Right cardiac atrium (tissue), 5 donors: ENCODE measurements at regions not wholly inside any gene's neighbourhood (a gene's known extent, or its start where the extent isn't known, plus 50 kb on each side); places are given as distances from the start of the nearest gene placed in this dataset.

Experiments used
- ATAC-seq, 2 donors: fragments of 200-7000 bp; cut with Tn5 transposase; one replicate each; pipeline versions ENCODE4 v1.8.0 to v1.9.1; 2020; ENCODE audit warnings: moderate library complexity in 2 of 2, mild to moderate bottlenecking in 1 of 2
- DNase-seq, 3 donors: peaks; one replicate each; pipeline ENCODE4 v3.0.0-alpha.2; 2020
- H3K27ac ChIP-seq: one replicate; pipeline ENCODE4 v1.5.1; 2013; ENCODE audit warnings: mild to moderate bottlenecking, low read length, control low read depth, moderate library complexity
- H3K27me3 ChIP-seq: one replicate; pipeline ENCODE4 v1.6.1; 2013; ENCODE audit not compliant: control insufficient read depth, insufficient read depth
- H3K4me1 ChIP-seq: one replicate; pipeline ENCODE4 v1.6.1; 2013; ENCODE audit warnings: low read length; ENCODE audit not compliant: control insufficient read depth, insufficient read depth
- H3K4me3 ChIP-seq: one replicate; pipeline ENCODE4 v1.5.1; 2013; ENCODE audit warnings: low read length, control low read depth
- H3K9me3 ChIP-seq: one replicate; pipeline ENCODE4 v1.6.1; 2013; ENCODE audit warnings: low read length; ENCODE audit not compliant: control insufficient read depth
- WGBS: extraction: QIAGEN DNeasy Blood & Tissue Kit; methylation state at CpG from one replicate; pipeline ENCODE4 v1.1.7; 2013; 5-methylcytosine and 5-hydroxymethylcytosine counted together
- intact Hi-C, 4 donors: fragments of 100-400 bp; cut with DNase I; formaldehyde crosslinking; loops; one replicate each; pipeline versions ENCODE4 v1.11.0 to v1.14.0; 2022 to 2023
- donor health status: healthy with polysubstance abuse.
- donor health status: DM: no; HTN: yes; CAD: no.
- donor health status: DM: no; HTN: no; CAD: no.
- donor health status: DM: no; HTN: yes; CAD: no; lungs with severe emphysema.
- donor health status: DM: yes; HTN: yes; CAD: no.

- Histone ChIP-seq H3K4me3 (no peak overlapping the region), H3K4me1 (no peaks in the 10 kb centered on the region), H3K9me3 (no peaks in the 10 kb centered on the region), H3K27me3 (no peaks in the 10 kb centered on the region), H3K27ac (no peak overlapping the region)
- 71% methylated on average over 12 of the region's 12 CpGs for WGBS
- intact Hi-C loops, result no loop called here
- no peak for ATAC-seq
- no peak for DNase-seq
Observed at GRCh38 chr2:72040629-72041571, 106.8 kb downstream of the CYP26B1 start.

GRCh38 chr2:72038524-72038923, 109.1 kb downstream of the CYP26B1 start:
- Histone ChIP-seq H3K4me1 (no peaks in the 10 kb centered on the region), H3K4me3 (no peak overlapping the region), H3K27me3 (no peaks in the 10 kb centered on the region), H3K9me3 (no peaks in the 10 kb centered on the region), H3K27ac (no peak overlapping the region)
- no peak for DNase-seq
- intact Hi-C loops, result no loop called here
- ATAC-seq, result no peak
- WGBS, result 88% methylated on average over 5 of the region's 5 CpGs

- ATAC-seq, result no peak
- 95% methylated on average over 5 of the region's 5 CpGs for WGBS
- intact Hi-C loops, result no loop called here
Observed at GRCh38 chr2:72037261-72037666, 110.4 kb downstream of the CYP26B1 start.

GRCh38 chr2:72036595-72036994, 111.1 kb downstream of the CYP26B1 start:
- DNase-seq (no peak), ATAC-seq (no peak)
- H3K27ac ChIP-seq, result no peak overlapping the region
- intact Hi-C loops, result no loop called here
- WGBS, result 92% methylated on average over 6 of the region's 6 CpGs
- H3K4me1 ChIP-seq, result no peaks in the 10 kb centered on the region
- no peaks in the 10 kb centered on the region for H3K27me3 ChIP-seq
- H3K9me3 ChIP-seq, result no peaks in the 10 kb centered on the region
- H3K4me3 ChIP-seq, result no peak overlapping the region

More at GRCh38 chr2:72037261-72037666, 110.4 kb downstream of the CYP26B1 start:
- no peak overlapping the region for H3K27ac ChIP-seq
- DNase-seq, result no peak
- H3K4me1 ChIP-seq, result no peaks in the 10 kb centered on the region
- H3K4me3 ChIP-seq, result no peak overlapping the region
- H3K9me3 ChIP-seq, result no peaks in the 10 kb centered on the region
- no peaks in the 10 kb centered on the region for H3K27me3 ChIP-seq

- no peak overlapping the region for H3K4me3 ChIP-seq
- 94% methylated on average over 3 of the region's 3 CpGs for WGBS
- H3K27ac ChIP-seq, result no peak overlapping the region
- H3K9me3 ChIP-seq, result no peaks in the 10 kb centered on the region
- ATAC-seq (no peak), DNase-seq (no peak)
- H3K4me1 ChIP-seq, result no peaks in the 10 kb centered on the region
- intact Hi-C loops, result no loop called here
- no peaks in the 10 kb centered on the region for H3K27me3 ChIP-seq
Observed at GRCh38 chr2:72036173-72036545, 111.5 kb downstream of the CYP26B1 start.

GRCh38 chr2:72035518-72036172, 112.0 kb downstream of the CYP26B1 start:
- WGBS, result 77% methylated on average over 12 of the region's 12 CpGs
- intact Hi-C loops, result no loop called here
- DNase-seq (peak in 1 of 3 donors; percentile 61), ATAC-seq (peak in 1 of 2 donors; percentile 79)
- H3K27ac ChIP-seq, result no peak overlapping the region
- no peaks in the 10 kb centered on the region for H3K27me3 ChIP-seq
- no peaks in the 10 kb centered on the region for H3K4me1 ChIP-seq
- H3K4me3 ChIP-seq, result no peak overlapping the region
- no peaks in the 10 kb centered on the region for H3K9me3 ChIP-seq

GRCh38 chr2:72034353-72035095, 113.1 kb downstream of the CYP26B1 start:
- Histone ChIP-seq H3K27ac (no peak overlapping the region), H3K4me1 (no peaks in the 10 kb centered on the region), H3K9me3 (no peaks in the 10 kb centered on the region), H3K27me3 (no peaks in the 10 kb centered on the region), H3K4me3 (no peak overlapping the region)
- DNase-seq (no peak), ATAC-seq (no peak)
- WGBS, result 90% methylated on average over 14 of the region's 14 CpGs
- intact Hi-C loops, result no loop called here

GRCh38 chr2:72033636-72034035, 114.0 kb downstream of the CYP26B1 start:
- peak; percentile 27 to 62 for ATAC-seq
- Histone ChIP-seq H3K4me3 (no peak overlapping the region), H3K27ac (no peak overlapping the region), H3K4me1 (no peaks in the 10 kb centered on the region), H3K9me3 (no peaks in the 10 kb centered on the region), H3K27me3 (no peaks in the 10 kb centered on the region)
- intact Hi-C loops, result no loop called here
- WGBS, result 73% methylated on average over 8 of the region's 8 CpGs
- peak; percentile 60 to 72 (median 64) for DNase-seq

- WGBS, result 86% methylated on average over 13 of the region's 13 CpGs
- no peaks in the 10 kb centered on the region for H3K9me3 ChIP-seq
- H3K27ac ChIP-seq, result no peak overlapping the region
- DNase-seq (no peak), ATAC-seq (no peak)
- intact Hi-C loops, result no loop called here
- H3K4me3 ChIP-seq, result no peak overlapping the region
- H3K27me3 ChIP-seq, result no peaks in the 10 kb centered on the region
- no peaks in the 10 kb centered on the region for H3K4me1 ChIP-seq
Observed at GRCh38 chr2:72032481-72033041, 115.1 kb downstream of the CYP26B1 start.

GRCh38 chr2:72031346-72032110, 116.1 kb downstream of the CYP26B1 start:
- Histone ChIP-seq H3K27ac (no peak overlapping the region), H3K4me1 (no peaks in the 10 kb centered on the region), H3K9me3 (no peaks in the 10 kb centered on the region), H3K27me3 (no peaks in the 10 kb centered on the region), H3K4me3 (no peak overlapping the region)
- intact Hi-C loops, result no loop called here
- no peak for ATAC-seq
- 69% methylated on average over 16 of the region's 16 CpGs for WGBS
- no peak for DNase-seq
